Lower lobe of right lung (tissue), 2 donors: ENCODE measurements at regions not wholly inside any gene's neighbourhood (a gene's known extent, or its start where the extent isn't known, plus 50 kb on each side); places are given as distances from the start of the nearest gene placed in this dataset.

ENCODE experiments used
- ATAC-seq, 2 donors: fragments of 200-7000 bp; cut with Tn5 transposase; one replicate each; pipeline ENCODE4 v1.9.1; 2020 to 2022; ENCODE audit warnings: mild to moderate bottlenecking in 2 of 2, moderate library complexity in 2 of 2
- DNase-seq: peaks from one replicate; pipeline ENCODE4 v3.0.0-alpha.2; 2020
- H3K27ac ChIP-seq: fragments of 200-600 bp; one replicate; pipeline ENCODE4 v1.8.0; 2022
- H3K27me3 ChIP-seq: fragments of 200-600 bp; one replicate; pipeline ENCODE4 v1.8.0; 2022; ENCODE audit warnings: low read depth
- H3K36me3 ChIP-seq: fragments of 200-600 bp; one replicate; pipeline ENCODE4 v1.8.0; 2022; ENCODE audit warnings: mild to moderate bottlenecking
- H3K4me1 ChIP-seq: fragments of 200-600 bp; one replicate; pipeline ENCODE4 v1.8.0; 2022
- H3K4me3 ChIP-seq: fragments of 200-600 bp; one replicate; pipeline ENCODE4 v1.8.0; 2022; ENCODE audit warnings: mild to moderate bottlenecking
- H3K9me3 ChIP-seq: fragments of 200-600 bp; one replicate; pipeline ENCODE4 v1.8.0; 2022
- CTCF ChIP-seq: fragments of 200-600 bp; IDR thresholded peaks from one replicate; pipeline ENCODE4 v1.8.0; 2022; ENCODE audit warnings: antibody characterized with exemption, mild to moderate bottlenecking
- intact Hi-C: fragments of 100-400 bp; cut with DNase I; formaldehyde crosslinking; loops from one replicate; pipeline ENCODE4 v1.11.0; 2022
- donor health status: DM: no; HTN: yes; CAD: no; lungs with severe emphysema.

GRCh38 chr12:28601570-28602058, 411.4 kb downstream of the CCDC91 start:
- Histone ChIP-seq H3K27me3 (no peaks in the 10 kb centered on the region), H3K36me3 (no peaks in the 10 kb centered on the region), H3K4me3 (no peak overlapping the region), H3K4me1 (no peaks in the 10 kb centered on the region), H3K27ac (no peak overlapping the region), H3K9me3 (peaks cover 1% of the 10 kb centered on the region)
- ATAC-seq: no peak
- TF ChIP-seq CTCF: no peak
- intact Hi-C loops: no loop called here
- DNase-seq: no peak

DNA sequence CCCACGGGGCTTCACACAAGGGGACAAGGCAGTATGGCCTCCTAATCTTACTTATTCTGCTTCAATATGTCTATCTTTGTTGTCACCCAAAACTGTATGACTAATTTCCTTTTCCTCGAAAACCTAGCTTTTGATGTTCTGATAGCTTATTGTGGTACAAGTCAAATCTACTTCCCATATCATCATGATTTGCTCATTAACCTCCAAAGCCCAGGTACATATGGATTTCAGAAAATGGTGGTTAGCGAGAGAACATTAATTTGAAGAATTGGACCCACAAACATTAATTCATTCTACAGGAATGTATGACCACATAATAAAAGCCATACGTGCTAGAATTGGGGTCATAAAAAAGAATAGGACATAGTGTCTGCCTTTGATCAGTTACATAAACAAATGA, 412.5 kb downstream of the CCDC91 start:
- Histone ChIP-seq H3K9me3 (peaks cover 13% of the 10 kb centered on the region), H3K4me3 (no peak overlapping the region), H3K36me3 (no peaks in the 10 kb centered on the region), H3K27me3 (no peaks in the 10 kb centered on the region), H3K4me1 (no peaks in the 10 kb centered on the region), H3K27ac (no peak overlapping the region)
- no peak for TF ChIP-seq CTCF
- intact Hi-C loops: no loop called here
- DNase-seq (no peak), ATAC-seq (no peak)

- Histone ChIP-seq H3K9me3 (peaks cover 14% of the 10 kb centered on the region), H3K27ac (no peak overlapping the region), H3K27me3 (no peaks in the 10 kb centered on the region), H3K36me3 (no peaks in the 10 kb centered on the region), H3K4me3 (no peak overlapping the region), H3K4me1 (no peaks in the 10 kb centered on the region)
- intact Hi-C loops: no loop called here
- DNase-seq: no peak
- no peak for ATAC-seq
- no peak for TF ChIP-seq CTCF
Measured at GRCh38 chr12:28603239-28603638, 413.0 kb downstream of the CCDC91 start.

GRCh38 chr12:28603801-28604200, 413.5 kb downstream of the CCDC91 start:
- Histone ChIP-seq H3K9me3 (peaks cover 14% of the 10 kb centered on the region), H3K4me3 (no peak overlapping the region), H3K27ac (no peak overlapping the region), H3K4me1 (no peaks in the 10 kb centered on the region), H3K36me3 (no peaks in the 10 kb centered on the region), H3K27me3 (no peaks in the 10 kb centered on the region)
- ATAC-seq (no peak), DNase-seq (no peak)
- intact Hi-C loops: no loop called here
- TF ChIP-seq CTCF: no peak

DNA sequence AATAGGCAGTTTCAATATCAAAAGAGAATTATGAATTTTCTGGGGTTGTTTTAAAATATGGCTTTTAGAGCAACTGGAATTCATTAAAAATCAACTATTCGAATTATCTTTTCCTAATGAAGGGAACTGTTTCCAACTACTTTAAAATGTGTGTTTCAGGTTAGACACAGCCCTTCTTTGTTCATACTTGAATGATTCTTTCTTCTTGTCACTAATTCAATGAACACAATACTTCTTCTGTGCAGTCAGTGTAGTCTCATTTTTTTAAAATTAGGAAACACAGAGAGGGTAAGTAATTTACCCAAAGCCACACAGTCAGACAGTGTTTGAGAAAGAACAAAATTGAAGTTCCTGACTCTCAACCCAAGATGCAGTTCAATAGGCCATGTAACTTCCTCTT, 414.0 kb downstream of the CCDC91 start:
- TF ChIP-seq CTCF: no peak
- peaks cover 14% of the 10 kb centered on the region for H3K9me3 ChIP-seq
- no peaks in the 10 kb centered on the region for H3K27me3 ChIP-seq
- no peak for ATAC-seq
- no peak for DNase-seq
- H3K36me3 ChIP-seq: no peaks in the 10 kb centered on the region
- H3K4me3 ChIP-seq: no peak overlapping the region
- intact Hi-C loops: no loop called here
- H3K27ac ChIP-seq: no peak overlapping the region
- H3K4me1 ChIP-seq: no peaks in the 10 kb centered on the region

GRCh38 chr12:28606967-28607557, 416.8 kb downstream of the CCDC91 start:
- intact Hi-C loops: no loop called here

More at GRCh38 chr12:28606967-28607557, 416.8 kb downstream of the CCDC91 start:
- H3K36me3 ChIP-seq: no peaks in the 10 kb centered on the region
- DNase-seq (no peak), ATAC-seq (no peak)
- no peaks in the 10 kb centered on the region for H3K27me3 ChIP-seq
- peaks cover 14% of the 10 kb centered on the region for H3K9me3 ChIP-seq
- no peaks in the 10 kb centered on the region for H3K4me1 ChIP-seq
- no peak overlapping the region for H3K4me3 ChIP-seq
- no peak for TF ChIP-seq CTCF
- no peak overlapping the region for H3K27ac ChIP-seq
